Left hindlimb (tissue), 1 donor: ENCODE measurements at regions not wholly inside any gene's neighbourhood (a gene's known extent, or its start where the extent isn't known, plus 50 kb on each side); places are given as distances from the start of the nearest gene placed in this dataset.

Source experiments
- DNase-seq: peaks from one replicate; pipeline ENCODE4 v3.0.0-alpha.2; 2018

DNA sequence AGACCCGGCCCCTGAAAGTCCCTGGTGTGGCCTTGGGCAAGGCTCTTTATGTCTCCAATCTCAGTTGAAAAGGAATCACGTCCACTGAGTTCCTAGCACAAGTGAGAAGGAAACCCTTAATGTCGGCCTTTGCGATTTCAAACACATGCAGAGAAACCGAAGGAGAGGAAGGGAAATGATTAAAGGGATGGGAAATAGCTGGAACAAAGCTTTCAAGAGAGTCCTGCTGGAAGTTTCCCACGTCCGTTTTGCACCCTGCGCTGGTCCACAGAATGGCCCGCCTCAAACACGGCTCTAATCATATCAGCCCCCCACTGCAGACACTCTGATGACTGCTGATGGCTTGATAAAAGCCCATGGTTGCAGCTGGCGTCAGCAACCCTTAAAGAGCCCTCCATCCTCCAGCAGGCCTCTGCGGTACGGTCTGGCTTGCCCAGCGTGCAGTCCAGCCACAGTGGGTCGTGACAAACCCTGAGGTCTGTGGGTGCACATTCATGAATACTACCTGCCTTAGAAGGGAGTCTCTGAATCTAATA, 765.5 kb upstream of the EEF2KMT start:
- no peak for DNase-seq

DNA sequence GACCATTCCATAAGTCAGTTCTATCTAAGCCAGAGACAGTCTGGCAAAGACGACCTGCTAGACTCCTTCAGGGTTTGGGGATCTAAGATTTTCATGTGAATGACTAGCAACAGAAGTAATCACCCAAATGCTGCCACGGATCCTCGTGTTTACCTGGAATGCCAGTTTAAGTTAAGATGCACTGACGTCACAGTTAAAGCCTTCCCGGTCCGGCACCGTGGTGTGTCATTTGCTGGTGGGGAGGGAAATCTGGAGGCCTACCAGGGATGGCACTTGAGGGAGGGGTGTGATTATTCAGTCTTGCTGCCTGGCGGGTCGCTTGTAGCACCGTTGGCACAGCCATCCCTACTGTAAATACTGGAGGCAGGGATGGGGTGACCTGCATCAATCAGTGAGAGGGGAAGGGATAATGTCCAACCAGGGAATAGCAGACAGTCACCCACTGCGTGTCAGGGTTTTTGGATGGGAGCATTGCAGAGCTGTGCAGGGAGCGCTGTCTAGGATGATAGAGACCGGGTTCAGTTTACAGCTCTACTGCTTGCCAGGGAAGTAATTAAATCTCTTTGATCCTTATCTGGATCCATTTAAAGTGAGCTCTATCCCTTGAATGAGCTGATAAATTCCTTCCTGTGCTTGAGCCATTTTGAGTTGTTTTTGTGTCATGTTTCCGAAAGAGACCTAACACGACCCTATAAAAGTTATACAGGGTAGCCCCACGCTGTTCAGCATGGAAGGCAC, 764.7 kb upstream of the EEF2KMT start:
- DNase-seq, result no peak

DNA sequence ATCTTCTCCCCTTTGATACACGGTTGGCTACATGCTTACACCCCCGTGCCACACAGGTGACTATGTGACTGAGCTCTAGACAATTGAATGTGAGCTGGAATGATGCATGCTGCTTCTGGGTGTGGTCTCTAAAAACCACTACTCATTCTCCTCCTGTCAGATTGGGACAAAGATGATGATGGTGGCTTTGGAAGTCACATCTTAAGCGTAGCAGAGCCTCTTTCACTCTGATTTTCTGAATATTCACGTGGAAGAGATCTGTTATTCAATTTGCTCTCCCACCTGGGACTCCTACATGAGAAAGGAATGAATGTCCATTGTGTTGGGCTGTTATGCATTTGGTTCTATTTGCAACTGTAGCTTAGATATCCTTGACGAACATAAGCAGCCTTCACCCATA, 763.6 kb upstream of the EEF2KMT start:
- DNase-seq, result no peak

DNA sequence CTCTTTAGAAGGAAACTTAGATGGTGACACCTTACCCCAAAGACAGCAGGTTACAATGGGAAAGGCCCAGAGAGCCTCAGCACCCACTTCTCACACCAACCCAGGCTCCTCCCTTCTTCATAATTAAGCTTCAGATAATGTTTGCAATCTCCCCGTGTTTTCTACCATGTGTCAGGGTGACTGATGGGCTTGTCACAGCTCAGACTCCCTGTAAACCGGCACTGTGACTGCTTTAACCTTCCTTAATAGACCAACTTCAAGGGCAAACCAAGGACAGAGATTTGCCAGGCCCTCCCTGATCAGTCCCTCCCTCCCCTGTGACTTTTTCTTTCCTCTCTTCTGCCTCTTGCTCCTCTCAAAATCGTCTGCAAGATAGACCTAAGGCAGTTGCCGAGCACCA, 760.6 kb upstream of the EEF2KMT start:
- DNase-seq, result no peak

DNA sequence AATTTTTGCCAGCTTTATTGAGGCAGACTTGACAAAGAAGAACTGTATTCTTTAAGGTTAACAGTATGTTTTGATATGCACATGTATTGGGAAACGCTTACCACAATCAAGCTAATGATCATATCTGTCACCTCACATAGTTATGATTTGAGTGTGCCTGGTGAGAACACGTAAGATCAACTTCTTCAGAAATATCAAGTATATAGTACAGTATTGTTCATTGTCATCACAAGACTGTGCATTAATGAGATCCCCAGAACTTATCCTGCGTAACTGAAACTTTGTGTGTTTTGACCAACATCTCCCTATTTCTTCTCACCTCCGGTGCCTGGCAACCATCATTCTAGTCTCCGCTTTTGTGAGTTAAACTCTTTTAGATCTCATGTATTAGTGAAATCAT, 756.4 kb upstream of the EEF2KMT start:
- no peak for DNase-seq

DNA sequence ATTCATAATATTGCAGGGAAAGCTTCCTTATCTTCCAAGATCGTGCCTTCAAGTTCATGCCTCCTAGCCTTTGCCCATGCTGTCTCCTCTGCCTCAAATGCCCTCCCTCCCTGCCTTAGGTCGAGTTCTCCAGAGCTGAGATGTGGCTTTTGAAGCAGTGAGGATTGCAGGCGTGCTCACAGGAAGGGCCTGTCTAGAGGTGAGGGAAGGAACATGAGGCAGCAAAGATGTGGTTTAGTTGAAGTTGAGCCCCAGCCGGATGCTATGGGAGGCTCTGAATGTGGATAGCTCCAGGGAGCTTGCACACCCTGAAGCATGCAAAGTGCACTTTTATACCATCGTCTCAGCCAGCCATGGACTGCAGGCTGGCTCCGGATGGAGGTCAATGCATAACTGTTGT, 754.6 kb upstream of the EEF2KMT start:
- DNase-seq, result no peak

DNA sequence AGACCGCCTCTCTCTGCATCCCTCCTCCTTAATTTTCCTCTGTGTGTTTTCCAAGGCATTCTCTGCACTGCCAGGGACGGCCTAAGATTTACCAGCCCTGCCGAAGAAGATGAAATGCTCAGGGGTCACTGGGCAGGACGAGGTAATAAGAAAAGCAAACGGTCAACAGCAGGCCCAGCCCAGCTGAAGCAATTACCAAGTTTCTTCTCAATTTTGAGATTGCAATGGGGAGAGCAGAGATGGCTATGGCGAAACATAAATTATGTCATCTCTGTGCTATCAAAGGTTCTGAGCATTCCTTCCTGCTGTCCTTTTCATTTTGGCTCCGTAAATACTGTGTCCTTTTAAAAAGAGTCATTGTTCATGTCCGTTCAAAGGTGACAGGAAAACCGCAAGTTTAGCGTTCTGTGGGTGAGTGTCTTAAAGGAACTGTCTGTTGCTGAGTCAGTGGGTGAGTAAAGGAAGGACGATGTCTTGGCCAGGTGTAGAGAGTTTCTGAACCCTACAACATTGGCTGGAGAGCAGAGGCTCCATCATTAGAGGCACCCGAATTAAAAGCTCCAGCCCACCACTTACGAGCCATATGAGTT, 753.9 kb upstream of the EEF2KMT start:
- no peak for DNase-seq

DNA sequence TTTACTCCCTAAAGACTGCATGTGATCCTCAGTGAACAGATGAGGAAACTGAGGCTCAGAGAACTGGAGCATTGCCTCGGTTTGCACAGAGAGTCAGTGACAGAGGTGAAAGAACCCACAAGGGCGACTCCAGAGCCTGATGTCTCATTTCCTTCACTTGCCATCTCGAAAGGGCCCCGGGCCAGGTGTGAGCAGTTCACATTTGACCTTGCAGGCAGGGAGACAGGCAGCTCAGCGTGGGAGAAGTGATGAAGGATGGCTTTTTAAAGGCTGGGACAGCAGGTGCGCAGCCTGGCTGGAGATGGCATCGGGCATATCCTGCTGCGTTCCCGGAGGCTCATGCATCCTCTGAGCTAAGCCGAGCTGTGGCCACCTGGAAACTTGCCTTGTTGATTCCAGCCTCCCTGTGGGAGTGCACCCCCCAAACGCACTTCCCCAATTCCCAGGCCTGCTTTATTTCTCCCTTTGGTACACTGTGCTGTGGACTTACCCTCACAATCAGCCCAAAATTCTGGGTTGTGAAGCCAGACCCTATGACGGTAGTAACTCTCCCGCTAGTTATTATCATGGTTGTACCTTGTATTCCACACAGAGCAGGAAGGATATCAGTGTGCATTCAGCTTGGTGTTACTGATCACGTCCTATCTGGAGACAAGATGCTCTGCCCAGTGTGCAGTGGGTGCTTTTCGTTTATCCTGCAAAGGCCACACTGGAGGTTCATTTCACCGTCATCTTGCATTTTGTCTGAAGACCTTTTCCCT, 753.2 kb upstream of the EEF2KMT start:
- DNase-seq, result no peak

DNA sequence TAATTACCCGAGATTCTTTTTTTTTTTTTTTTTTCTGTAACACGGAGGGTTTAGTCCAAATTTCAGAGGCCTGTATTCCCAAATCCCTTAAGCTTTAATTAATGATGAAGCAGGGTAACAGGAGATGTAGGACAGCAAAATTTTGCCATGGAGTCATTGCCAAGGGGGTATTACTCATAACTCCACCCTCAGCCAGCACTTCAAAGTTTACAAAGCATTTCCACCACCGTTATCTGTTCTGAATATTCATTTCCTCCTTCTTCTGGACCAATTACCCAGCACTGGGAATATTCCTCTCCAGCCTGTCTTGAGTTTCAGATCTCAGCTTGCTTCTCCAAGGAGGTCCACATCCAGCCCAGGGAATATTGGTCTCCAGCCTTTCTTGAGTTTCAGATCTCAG, 747.5 kb upstream of the EEF2KMT start:
- no peak for DNase-seq

DNA sequence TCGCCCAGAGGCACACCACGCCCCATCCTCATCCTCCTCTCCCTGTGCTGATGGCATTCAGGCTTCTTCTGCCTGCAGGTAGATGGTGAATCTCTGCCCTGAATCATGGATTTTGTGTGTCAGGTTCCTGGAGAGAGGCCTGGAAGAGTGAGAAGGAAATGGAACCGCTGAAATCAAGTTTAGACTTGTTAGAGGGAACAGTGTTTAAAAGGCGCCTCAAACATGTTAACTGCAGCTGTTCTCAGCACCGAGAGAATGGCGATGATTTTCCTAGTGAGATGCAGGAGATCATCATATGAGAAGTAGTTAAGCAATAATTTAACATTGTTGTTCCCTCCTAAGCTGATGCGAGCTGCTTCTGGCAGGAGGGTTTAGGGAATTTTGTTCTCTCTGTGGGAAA, 744.4 kb upstream of the EEF2KMT start:
- no peak for DNase-seq

DNA sequence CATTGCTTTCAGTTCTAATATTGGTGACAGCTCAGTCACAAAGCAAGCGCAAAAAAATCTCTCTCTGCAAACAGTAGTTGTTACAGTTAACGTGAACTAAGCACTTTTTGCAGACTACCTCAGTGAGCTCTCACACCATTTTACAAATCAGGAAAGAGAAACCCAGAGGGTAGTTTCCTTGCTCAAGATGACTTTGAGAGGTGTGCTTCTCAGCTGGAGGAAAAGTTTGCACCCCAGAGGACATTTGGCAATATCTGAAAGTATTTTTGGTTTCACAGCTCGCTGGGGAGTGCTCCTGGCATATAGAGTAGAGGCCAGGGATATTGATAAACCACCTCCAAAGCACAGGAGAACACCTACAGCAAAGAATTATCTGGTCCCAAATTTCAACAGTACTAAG, 741.1 kb upstream of the EEF2KMT start:
- DNase-seq, result no peak

DNA sequence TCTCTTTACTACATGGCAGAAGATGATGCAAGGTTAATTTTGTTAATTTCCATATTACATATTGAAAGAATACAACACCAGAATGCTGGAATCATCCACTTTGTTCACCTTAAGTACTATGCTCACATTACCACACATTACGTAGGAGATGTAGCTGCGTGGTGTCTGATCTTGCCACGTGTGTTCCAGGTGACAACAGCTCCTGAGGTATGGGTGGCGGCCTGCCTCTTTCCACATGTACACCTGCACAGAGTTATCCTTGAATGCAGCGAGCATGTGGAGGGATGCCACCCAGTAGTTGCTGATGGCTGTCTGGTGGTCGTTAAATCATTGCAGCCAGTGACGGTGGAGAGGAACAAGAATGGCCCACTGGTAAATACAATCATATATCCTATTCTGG, 740.5 kb upstream of the EEF2KMT start:
- no peak for DNase-seq

DNA sequence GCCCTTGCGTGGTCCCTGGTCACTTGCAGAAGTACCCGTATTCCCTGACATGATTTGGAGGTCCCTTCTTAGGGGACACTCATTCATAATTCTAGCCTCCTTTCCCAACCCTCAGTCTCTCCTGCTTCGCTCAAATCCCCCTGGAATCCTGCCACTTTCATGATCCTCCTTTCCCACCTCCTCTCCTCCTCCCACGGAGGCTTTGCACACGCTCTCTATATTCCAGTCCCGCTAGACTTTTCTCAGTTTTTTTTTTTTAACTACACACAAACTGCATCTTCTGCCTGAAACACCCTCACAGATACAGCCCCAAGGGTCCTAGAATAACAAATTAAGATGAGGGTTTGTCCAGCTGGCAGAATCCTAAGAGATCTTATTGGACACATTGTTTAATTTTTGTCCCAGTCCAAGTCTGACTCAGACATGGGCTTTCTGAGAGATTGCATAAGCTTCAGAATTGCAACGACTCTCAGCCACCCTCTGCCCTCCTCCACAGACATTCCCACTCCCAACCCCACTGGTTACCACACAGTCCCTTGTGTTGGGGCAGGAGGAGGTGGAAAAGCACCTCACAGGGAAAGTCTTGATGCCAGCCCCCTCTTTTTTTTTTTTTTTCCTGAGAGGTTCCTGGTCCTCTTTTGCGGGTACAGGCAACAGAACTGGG, 739.5 kb upstream of the EEF2KMT start:
- DNase-seq, result no peak

DNA sequence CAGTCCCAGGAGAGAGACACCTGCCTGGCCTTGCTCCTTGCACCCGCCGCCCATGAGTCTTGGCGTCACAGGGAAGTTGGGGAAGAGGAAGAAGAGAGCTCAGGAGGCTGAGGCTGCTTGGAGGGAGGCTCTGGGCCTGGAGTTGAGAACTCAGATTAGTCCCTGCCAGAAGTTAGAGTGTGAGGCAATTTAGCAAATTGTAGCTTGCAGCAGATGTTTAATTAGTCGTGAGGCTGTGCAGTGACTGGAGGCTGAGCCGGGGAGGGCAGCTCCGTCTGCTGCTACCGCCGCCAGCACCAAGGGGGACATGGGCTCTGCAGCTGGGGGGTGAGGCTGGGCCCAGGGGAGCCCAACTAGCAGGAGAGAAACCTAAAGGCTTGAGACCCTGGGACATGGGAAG, 738.3 kb upstream of the EEF2KMT start:
- DNase-seq, result no peak

DNA sequence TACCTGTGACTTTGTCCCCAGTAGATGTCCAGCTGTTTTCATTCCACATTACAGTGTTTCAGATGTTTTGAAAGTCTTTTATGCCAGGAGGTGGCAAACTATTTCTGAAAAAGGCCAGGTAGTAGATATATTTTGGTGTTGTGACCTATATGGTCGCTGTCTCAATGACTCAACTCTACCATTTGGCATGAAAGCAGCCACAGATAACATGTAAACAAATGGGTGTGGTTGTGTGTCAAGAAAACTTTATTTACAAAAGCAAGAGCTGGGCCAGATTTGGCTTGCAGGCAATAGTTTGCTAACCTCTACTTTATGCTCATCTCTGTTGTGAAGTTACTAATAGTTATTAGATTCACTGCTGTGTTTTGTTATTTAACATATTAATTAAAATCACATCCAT, 728.7 kb upstream of the EEF2KMT start:
- no peak for DNase-seq

DNA sequence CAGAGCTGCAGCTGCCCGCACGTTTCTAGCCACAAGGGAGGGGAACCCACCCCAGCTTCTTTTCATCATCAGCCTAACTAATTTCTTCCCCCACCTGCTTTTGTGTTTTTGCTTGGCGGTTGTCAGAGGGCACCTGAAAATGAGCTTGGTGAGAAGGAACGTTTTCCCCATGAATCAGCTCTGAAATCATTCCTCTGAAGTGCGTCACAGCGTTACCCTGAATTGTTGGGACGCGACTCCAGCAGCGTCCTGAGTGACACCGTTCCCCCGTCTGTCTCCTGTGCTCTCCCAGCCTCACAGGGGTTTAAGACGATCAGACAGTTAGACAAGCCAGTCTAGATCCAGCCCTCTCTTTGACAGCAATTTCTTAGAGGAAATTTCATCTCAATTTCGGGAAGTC, 722.9 kb upstream of the EEF2KMT start:
- DNase-seq, result no peak

DNA sequence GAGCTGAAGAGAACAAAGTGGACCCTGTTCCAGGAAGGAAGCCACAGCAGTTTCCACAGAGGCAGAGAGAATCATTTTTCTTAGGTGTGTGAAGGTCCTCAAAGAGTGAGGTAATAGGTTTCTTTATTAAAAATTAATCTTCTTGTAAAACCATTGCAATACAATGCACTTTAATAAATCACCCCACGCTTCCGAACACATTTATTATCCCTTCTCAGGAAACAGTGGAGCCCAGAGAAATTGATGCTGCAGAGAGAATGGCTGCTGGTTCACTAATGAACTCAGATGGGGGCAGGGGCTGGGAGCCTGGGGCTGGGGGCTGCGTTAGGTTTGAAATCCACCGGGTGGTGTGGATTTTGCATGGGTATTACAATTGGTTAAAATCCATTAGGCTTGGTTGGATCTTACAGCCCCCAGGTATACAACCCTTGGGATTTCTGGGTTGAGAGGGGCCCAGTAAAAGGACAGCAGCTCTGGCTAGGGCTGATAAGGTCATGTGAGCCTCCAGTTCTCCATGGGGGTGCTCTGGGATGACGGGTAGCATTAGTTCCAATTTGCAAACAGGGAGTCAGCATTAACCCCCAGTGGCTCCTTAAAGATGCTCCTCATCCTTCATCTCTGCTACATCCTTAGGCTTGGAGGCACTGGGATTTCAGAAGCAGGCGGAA, 718.1 kb upstream of the EEF2KMT start:
- DNase-seq, result no peak

DNA sequence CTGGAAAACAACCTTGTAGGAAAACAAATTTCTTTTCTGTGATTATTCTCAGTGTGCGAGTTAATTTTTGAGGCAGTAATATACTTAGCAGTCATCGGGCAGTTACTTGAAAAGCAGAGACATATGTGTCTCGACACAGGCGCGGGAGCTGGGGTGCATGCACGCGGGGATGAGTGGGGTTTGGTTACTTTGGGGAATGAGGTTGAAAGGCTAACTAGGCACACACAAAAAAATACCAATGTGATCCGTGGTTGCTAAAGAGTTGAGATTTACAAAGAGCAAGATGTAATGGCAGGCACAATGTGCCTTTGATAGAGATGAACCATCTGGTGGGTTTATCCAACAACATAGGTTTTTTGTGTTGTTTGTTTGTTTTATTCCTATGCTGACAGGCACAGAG, 703.8 kb upstream of the EEF2KMT start:
- DNase-seq, result no peak

DNA sequence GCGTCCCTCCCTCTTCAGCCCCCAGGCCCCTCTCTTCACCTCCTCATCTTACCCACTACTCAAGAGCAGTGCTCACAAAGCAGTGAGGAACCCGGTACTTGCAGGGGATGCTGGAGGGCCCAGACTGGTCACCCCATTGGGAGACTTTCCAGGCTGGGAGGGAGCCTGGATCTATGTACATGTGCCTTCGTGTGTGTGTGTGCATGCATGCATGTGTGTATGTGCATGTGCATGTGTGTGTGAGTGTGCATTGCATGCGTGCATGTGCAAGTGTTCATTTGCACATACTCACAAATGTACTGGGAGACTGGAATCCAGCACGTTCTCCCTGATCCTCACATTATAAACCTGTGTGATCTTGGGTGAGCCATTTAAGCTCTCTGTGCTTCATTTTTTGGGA, 696.0 kb upstream of the EEF2KMT start:
- no peak for DNase-seq

DNA sequence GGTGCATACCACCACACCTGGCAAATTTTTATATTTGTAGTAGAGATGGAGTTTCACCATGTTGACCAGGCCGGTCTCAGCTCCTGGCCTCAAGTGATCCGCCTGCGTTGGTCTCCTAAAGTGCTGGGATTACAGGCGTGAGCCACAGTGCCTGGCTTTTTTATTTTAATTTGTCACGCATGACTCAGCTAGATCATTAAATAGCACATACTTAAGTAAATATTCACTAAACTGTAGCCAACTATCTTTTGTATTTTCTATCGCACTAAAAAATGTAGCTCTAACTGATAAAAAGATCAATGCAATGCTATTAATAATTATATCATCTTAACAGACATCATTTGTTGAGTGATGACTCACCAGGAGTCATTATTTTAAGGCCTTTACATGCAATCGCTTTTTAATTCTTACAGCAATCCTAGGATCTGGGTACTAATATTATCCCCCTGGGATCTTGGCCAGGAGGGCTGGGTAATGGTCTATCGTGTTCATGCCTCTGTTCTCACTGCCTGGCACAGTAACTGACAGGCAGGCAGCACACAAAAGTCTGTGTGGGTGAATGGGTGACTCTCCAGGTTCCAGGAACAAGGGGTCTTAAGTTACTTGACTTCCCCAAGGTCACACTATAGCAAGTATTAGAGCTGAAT, 693.5 kb upstream of the EEF2KMT start:
- no peak for DNase-seq

DNA sequence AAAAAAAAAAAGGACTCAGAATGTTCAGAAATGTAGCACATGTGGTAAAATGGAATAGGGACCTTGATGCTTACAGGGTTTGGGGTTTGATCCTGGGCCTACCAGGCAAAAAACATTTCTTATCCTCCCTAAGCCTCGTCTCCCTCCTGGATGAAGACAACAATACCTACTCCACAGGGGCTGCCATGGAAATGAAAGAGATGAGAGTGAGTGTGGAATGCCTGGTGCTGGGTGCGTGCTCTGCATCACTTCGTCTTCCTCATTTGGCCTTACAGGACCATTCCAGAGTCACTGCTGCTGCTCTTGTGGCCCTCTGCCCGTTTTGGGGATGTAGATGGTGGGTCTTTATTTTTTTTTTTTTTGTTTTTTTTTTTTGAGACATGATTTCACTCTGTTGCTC, 692.9 kb upstream of the EEF2KMT start:
- DNase-seq, result no peak

DNA sequence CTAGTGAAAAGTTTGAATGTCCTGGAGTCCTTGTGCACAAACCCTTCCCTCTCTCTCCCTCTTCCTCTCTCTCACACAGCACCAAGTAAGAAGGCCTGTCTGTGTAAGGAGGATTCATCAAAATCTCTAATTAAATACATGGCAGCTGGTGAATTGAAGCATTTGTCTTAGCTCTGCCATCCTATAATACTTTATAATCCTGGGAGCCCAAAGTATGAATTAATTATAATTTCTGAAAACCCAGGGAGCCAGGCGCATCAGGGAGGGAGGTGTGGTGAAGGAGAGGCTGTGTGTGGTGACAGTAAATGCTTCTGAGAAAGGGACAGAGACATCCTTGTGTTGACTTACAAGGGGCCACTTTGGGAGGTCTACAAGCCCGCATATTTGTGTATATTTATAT, 691.4 kb upstream of the EEF2KMT start:
- no peak for DNase-seq
